Esophagus muscularis mucosa (tissue), 4 donors: ENCODE measurements at regions not wholly inside any gene's neighbourhood (a gene's known extent, or its start where the extent isn't known, plus 50 kb on each side); places are given as distances from the start of the nearest gene placed in this dataset.
"Not testable (repeated sequence)": the region's sequence is repeated elsewhere in the genome, so short reads cannot be mapped to it uniquely, and the experiment has no call there.

ENCODE experiments used
- DNase-seq: peaks from one replicate; pipeline ENCODE4 v3.0.0-alpha.2; 2017; ENCODE audit errors: extremely low spot score
- H3K27ac ChIP-seq, 4 donors: fragments of 200-600 bp; sonication (generic); replicated peaks in 1 of 4; 1 replicate in 3 of 4; 2 replicates in 1 of 4; pipeline ENCODE4 v1.5.1; 2016 to 2019; ENCODE audit warnings: mild to moderate bottlenecking in 1 of 4
- H3K27me3 ChIP-seq, 4 donors: fragments of 200-600 bp; sonication (generic); one replicate each; pipeline versions ENCODE4 v1.5.1 to v1.6.0; 2016 to 2019
- H3K36me3 ChIP-seq, 4 donors: fragments of 200-600 bp; sonication (generic); one replicate each; pipeline ENCODE4 v1.5.1; 2016 to 2019
- H3K4me1 ChIP-seq, 4 donors: fragments of 200-600 bp; sonication (generic); one replicate each; pipeline ENCODE4 v1.5.1; 2016 to 2019
- H3K4me3 ChIP-seq, 4 donors: fragments of 200-600 bp; sonication (generic); 1 replicate in 2 of 4; 2 replicates in 2 of 4; pipeline ENCODE4 v1.5.1; 2016 to 2019; ENCODE audit warnings: mild to moderate bottlenecking in 4 of 4, moderate library complexity in 1 of 4
- H3K9me3 ChIP-seq, 4 donors: fragments of 200-600 bp; sonication (generic); 1 replicate in 3 of 4; 2 replicates in 1 of 4; pipeline ENCODE4 v1.5.1; 2016 to 2019
- EP300 ChIP-seq: sonication (generic); formaldehyde crosslinking; IDR thresholded peaks from one replicate; pipeline ENCODE4 v1.6.1; 2017; ENCODE audit warnings: antibody characterized with exemption
- POLR2A ChIP-seq: fragments of 450-650 bp; IDR thresholded peaks from one replicate; pipeline ENCODE4 v1.6.1; 2017; ENCODE audit warnings: antibody characterized with exemption, moderate library complexity, mild to moderate bottlenecking, low read depth
- POLR2AphosphoS5 ChIP-seq, 2 donors: sonication (generic); formaldehyde crosslinking; IDR thresholded peaks; one replicate each; pipeline ENCODE4 v1.6.1; 2017; ENCODE audit warnings: antibody characterized with exemption in 2 of 2
- WGBS: methylation state at CpG from one replicate; pipeline ENCODE4 v1.1.5; 2018; 5-methylcytosine and 5-hydroxymethylcytosine counted together
- intact Hi-C: fragments of 100-400 bp; cut with DNase I; formaldehyde crosslinking; loops from one replicate; pipeline ENCODE4 v1.15.1; 2023
- TF ChIP-seq, protein P1 (sequence below), 3 experiments: fragments of 200-600 bp in 2 of 3; fragments of 450-650 bp in 1 of 3; sonication (generic) in 2 of 3; IDR thresholded peaks; one replicate each; pipeline ENCODE4 v1.5.1; 2017 to 2019; ENCODE audit warnings: antibody characterized with exemption in 3 of 3, mild to moderate bottlenecking in 2 of 3, moderate library complexity in 1 of 3

DNA sequence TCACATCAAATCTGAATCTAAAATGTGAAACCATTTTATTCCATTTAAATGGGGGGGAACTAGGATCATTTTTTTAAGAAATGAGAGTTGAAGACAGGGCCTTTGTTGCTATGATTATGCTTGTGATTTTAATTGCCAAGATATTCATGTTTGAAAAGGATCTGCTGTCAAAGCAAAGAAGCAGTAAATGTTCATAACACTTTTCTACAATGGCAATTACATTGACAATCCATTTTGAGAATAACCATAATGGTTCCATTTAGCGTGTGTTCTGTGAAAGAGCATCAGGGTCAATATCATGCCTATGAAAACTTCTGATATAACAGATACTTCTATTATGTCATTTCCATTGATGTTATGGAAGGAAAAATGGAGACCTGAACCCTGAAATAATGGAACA lies 745.8 kb upstream of the SGO1 start:
- 86% methylated on average over 1 of the region's 1 CpG for WGBS
- Histone ChIP-seq H3K27ac (no peak overlapping the region), H3K36me3 (no peaks in the 10 kb centered on the region), H3K27me3 (no peaks in the 10 kb centered on the region), H3K9me3 (no peaks in the 10 kb centered on the region), H3K4me3 (no peak overlapping the region), H3K4me1 (no peaks in the 10 kb centered on the region)
- intact Hi-C loops: no loop called here
- no peak for DNase-seq
- TF ChIP-seq POLR2AphosphoS5 (IDR thresholded peaks at IDR 0.05): no peak
- TF ChIP-seq EP300: no peak
- no peak for TF ChIP-seq POLR2A
- TF ChIP-seq, protein P1, sequence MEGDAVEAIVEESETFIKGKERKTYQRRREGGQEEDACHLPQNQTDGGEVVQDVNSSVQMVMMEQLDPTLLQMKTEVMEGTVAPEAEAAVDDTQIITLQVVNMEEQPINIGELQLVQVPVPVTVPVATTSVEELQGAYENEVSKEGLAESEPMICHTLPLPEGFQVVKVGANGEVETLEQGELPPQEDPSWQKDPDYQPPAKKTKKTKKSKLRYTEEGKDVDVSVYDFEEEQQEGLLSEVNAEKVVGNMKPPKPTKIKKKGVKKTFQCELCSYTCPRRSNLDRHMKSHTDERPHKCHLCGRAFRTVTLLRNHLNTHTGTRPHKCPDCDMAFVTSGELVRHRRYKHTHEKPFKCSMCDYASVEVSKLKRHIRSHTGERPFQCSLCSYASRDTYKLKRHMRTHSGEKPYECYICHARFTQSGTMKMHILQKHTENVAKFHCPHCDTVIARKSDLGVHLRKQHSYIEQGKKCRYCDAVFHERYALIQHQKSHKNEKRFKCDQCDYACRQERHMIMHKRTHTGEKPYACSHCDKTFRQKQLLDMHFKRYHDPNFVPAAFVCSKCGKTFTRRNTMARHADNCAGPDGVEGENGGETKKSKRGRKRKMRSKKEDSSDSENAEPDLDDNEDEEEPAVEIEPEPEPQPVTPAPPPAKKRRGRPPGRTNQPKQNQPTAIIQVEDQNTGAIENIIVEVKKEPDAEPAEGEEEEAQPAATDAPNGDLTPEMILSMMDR (IDR thresholded peaks at IDR 0.05): no peak

DNA sequence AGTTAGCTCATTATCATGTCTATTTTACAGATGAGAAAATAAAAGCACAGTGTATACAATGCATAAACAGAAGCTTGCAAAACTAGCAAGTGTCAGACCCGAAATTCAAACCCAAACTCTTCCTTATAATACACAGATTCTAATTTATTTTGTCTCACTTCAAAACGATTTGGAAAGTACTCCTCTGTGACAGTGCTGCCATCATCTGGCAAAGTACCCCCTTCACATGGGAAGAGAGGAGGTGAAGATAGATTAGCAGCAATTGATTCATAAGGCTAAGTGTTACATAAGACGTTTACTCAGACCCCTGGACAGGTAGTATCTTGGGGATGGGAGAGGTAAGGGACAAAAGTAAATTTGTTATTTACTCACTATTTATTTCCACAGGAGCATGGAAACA lies 744.0 kb upstream of the SGO1 start:
- no peak for DNase-seq
- Histone ChIP-seq H3K9me3 (no peaks in the 10 kb centered on the region), H3K4me1 (no peaks in the 10 kb centered on the region), H3K27ac (no peak overlapping the region), H3K27me3 (no peaks in the 10 kb centered on the region), H3K4me3 (no peak overlapping the region), H3K36me3 (no peaks in the 10 kb centered on the region)
- TF ChIP-seq EP300 (no peak), POLR2A (no peak), POLR2AphosphoS5 (IDR thresholded peaks at IDR 0.05) (no peak)
- TF ChIP-seq, protein P1 (IDR thresholded peaks at IDR 0.05): no peak
- intact Hi-C loops: no loop called here
- WGBS: 33% methylated on average over 3 of the region's 3 CpGs

DNA sequence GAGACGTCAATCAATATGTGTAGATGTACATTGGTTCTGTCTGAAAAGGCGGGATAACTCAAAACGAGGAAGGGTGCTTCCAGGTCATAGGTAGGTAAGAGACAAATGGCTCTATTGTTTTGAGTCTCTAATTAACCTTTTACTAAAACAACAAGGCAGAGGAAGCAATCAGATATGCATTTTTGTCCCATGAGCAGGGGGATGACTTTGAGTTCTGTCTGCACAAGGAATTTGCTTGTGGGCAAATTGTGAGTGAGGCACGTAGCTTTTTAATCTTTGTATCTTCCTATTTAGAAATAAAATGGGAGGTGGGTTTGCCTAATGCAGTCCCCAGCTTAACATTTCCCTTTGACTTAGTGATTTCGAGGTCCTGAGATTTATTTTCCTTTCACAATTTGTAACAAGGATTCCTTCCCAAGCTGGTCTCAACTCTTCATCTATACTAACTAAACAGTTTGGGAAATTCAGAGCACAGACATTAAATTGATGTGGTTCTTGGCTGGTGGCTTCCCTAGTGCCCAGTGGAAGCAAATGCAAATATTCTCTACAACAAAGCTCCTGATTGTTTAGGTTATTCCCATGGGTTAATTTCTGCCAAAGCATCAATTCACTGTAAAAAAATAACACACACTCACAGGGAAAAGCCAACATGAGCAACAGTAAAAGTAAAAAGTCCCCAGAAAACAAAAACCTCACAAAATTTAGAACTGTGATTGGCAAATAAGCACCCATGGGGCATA lies 738.8 kb upstream of the SGO1 start:
- no peaks in the 10 kb centered on the region for H3K4me1 ChIP-seq
- DNase-seq: no peak
- no peaks in the 10 kb centered on the region for H3K27me3 ChIP-seq
- H3K36me3 ChIP-seq: no peaks in the 10 kb centered on the region
- TF ChIP-seq EP300 (no peak), POLR2AphosphoS5 (IDR thresholded peaks at IDR 0.05) (no peak), POLR2A (no peak)
- TF ChIP-seq, protein P1 (IDR thresholded peaks at IDR 0.05): no peak
- no peak overlapping the region for H3K27ac ChIP-seq
- no peaks in the 10 kb centered on the region for H3K9me3 ChIP-seq
- no peak overlapping the region for H3K4me3 ChIP-seq
- 66% methylated on average over 5 of the region's 5 CpGs for WGBS
- intact Hi-C loops: no loop called here

DNA sequence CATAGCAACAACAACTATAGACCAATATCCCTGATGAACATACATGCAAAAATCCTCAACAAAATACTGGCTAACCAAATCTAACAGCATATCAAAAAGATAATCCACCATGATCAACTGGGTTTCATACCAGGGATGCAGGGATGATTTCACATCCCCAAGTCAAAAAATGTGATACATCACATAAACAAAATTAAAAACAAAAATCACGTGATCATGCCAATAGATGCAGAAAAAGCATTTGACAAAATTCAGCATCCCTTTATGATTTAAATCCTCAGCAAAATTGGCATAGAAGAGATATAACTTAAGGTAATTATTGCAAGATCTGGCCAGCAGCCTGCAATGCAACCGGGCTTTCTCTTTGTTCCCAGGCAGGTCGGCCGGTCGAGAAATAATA lies 735.1 kb upstream of the SGO1 start:
- DNase-seq, H3K36me3 ChIP-seq, H3K4me1 ChIP-seq, H3K9me3 ChIP-seq, H3K4me3 ChIP-seq, H3K27ac ChIP-seq, H3K27me3 ChIP-seq, intact Hi-C loops: not testable (repeated sequence)
- WGBS: 91% methylated on average over 5 of the region's 5 CpGs

DNA sequence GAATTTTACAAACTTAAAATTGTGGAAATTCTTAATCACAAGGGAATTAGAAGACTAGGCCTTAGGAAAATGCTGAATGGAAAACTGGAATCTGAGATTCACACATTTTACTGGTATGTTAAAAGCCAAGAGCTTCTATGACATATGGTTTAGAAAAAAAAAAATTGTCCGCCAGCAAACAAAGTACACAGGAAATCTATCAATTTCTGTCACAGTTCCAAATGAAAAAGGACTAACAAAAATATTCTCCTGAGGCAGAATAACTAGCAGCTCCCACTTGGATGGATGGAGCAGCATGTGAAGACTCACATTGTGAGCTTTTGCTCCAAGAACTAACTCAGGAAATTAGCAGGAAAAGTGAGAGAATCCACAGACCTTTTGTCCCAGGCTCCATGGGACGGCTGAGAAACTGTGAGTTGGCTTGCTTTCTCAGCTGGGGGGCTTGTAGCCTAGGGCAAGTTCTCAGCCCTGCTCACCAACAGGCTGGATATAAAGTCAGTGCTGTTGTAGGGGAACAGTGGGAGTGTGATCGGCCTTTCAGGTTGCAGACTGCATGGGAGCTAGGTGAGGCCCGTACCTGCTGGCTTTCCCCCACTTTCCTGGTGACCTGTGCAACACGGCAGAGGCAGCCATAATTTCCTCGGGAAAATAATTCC lies 731.1 kb upstream of the SGO1 start:
- no peak overlapping the region for H3K4me3 ChIP-seq
- TF ChIP-seq, protein P1 (IDR thresholded peaks at IDR 0.05): no peak
- TF ChIP-seq POLR2A: no peak
- no peak for TF ChIP-seq POLR2AphosphoS5 (IDR thresholded peaks at IDR 0.05)
- TF ChIP-seq EP300: no peak
- no peak overlapping the region for H3K27ac ChIP-seq
- H3K27me3 ChIP-seq: no peaks in the 10 kb centered on the region
- WGBS: 85% methylated on average over 5 of the region's 6 CpGs
- DNase-seq: no peak
- no peaks in the 10 kb centered on the region for H3K36me3 ChIP-seq
- intact Hi-C loops: no loop called here
- H3K4me1 ChIP-seq: no peaks in the 10 kb centered on the region
- peaks cover 0 to 9% (median 0%) of the 10 kb centered on the region in 4 donors for H3K9me3 ChIP-seq
